ENCODE measurements at regions not wholly inside any gene's neighbourhood (a gene's known extent, or its start where the extent isn't known, plus 50 kb on each side); places are given as distances from the start of the nearest gene placed in this dataset.

- TF ChIP-seq, protein P1, sequence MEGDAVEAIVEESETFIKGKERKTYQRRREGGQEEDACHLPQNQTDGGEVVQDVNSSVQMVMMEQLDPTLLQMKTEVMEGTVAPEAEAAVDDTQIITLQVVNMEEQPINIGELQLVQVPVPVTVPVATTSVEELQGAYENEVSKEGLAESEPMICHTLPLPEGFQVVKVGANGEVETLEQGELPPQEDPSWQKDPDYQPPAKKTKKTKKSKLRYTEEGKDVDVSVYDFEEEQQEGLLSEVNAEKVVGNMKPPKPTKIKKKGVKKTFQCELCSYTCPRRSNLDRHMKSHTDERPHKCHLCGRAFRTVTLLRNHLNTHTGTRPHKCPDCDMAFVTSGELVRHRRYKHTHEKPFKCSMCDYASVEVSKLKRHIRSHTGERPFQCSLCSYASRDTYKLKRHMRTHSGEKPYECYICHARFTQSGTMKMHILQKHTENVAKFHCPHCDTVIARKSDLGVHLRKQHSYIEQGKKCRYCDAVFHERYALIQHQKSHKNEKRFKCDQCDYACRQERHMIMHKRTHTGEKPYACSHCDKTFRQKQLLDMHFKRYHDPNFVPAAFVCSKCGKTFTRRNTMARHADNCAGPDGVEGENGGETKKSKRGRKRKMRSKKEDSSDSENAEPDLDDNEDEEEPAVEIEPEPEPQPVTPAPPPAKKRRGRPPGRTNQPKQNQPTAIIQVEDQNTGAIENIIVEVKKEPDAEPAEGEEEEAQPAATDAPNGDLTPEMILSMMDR (IDR thresholded peaks at IDR 0.05) = no peak
- TF ChIP-seq POLR2A (IDR thresholded peaks at IDR 0.05) = no peak
These were observed 328.7 kb downstream of the PTPRC start for GRCh38 chr1:198967566-198967965.

Measured in Peyer's patch (tissue), 4 donors.